ENCODE measurements at regions not wholly inside any gene's neighbourhood (a gene's known extent, or its start where the extent isn't known, plus 50 kb on each side); places are given as distances from the start of the nearest gene placed in this dataset.
"Not testable (repeated sequence)": the region's sequence is repeated elsewhere in the genome, so short reads cannot be mapped to it uniquely, and the experiment has no call there.

- no peak for DNase-seq
Observed at GRCh38 chr1:96095849-96096612, 625.6 kb upstream of the PTBP2 start.

GRCh38 chr1:96096613-96097321 is 624.8 kb upstream of the PTBP2 start:
- DNase-seq, result no peak

GRCh38 chr1:96104506-96104905 is 617.1 kb upstream of the PTBP2 start:
- no peak for DNase-seq

- DNase-seq, result no peak
Observed at GRCh38 chr1:96104906-96105305, 616.7 kb upstream of the PTBP2 start.

GRCh38 chr1:96116731-96117130 is 604.9 kb upstream of the PTBP2 start:
- DNase-seq, result no peak

- DNase-seq, result no peak
Observed at GRCh38 chr1:96130432-96130831, 591.2 kb upstream of the PTBP2 start.

GRCh38 chr1:96144636-96145035 is 576.9 kb upstream of the PTBP2 start:
- no peak for DNase-seq

- no peak for DNase-seq
Observed at GRCh38 chr1:96145492-96145891, 576.1 kb upstream of the PTBP2 start.

GRCh38 chr1:96152957-96153356 is 568.6 kb upstream of the PTBP2 start:
- not testable (repeated sequence) for DNase-seq

- DNase-seq, result no peak
Observed at GRCh38 chr1:96157101-96157500, 564.5 kb upstream of the PTBP2 start.

- DNase-seq, result no peak
Observed at GRCh38 chr1:96159379-96159778, 562.2 kb upstream of the PTBP2 start.

- no peak for DNase-seq
Observed at GRCh38 chr1:96164053-96164452, 557.5 kb upstream of the PTBP2 start.

- no peak for DNase-seq
Observed at GRCh38 chr1:96178053-96178452, 543.5 kb upstream of the PTBP2 start.

GRCh38 chr1:96183485-96183884 is 538.1 kb upstream of the PTBP2 start:
- DNase-seq, result no peak

- DNase-seq, result no peak
Observed at GRCh38 chr1:96183928-96184327, 537.7 kb upstream of the PTBP2 start.

- DNase-seq, result no peak
Observed at GRCh38 chr1:96185181-96185580, 536.4 kb upstream of the PTBP2 start.

GRCh38 chr1:96187020-96187419 is 534.6 kb upstream of the PTBP2 start:
- DNase-seq, result no peak

- DNase-seq, result no peak
Observed at GRCh38 chr1:96191165-96191564, 530.4 kb upstream of the PTBP2 start.

- DNase-seq, result no peak
Observed at GRCh38 chr1:96206451-96206850, 515.1 kb upstream of the PTBP2 start.

GRCh38 chr1:96207936-96208335 is 513.6 kb upstream of the PTBP2 start:
- DNase-seq, result no peak

GRCh38 chr1:96208428-96208827 is 513.2 kb upstream of the PTBP2 start:
- DNase-seq, result no peak

- no peak for DNase-seq
Observed at GRCh38 chr1:96210054-96210453, 511.5 kb upstream of the PTBP2 start.

- DNase-seq, result no peak
Observed at GRCh38 chr1:96211202-96211601, 510.4 kb upstream of the PTBP2 start.

GRCh38 chr1:96214982-96215381 is 506.6 kb upstream of the PTBP2 start:
- no peak for DNase-seq

- no peak for DNase-seq
Observed at GRCh38 chr1:96220651-96221050, 500.9 kb upstream of the PTBP2 start.
